Ishikawa (cell line): ENCODE measurements at regions not wholly inside any gene's neighbourhood (a gene's known extent, or its start where the extent isn't known, plus 50 kb on each side); places are given as distances from the start of the nearest gene placed in this dataset.

Experiments
- CEBPB ChIP-seq: IDR thresholded peaks from 2 replicates; pipeline ENCODE4 v1.6.1; 2012
- EP300 ChIP-seq: IDR thresholded peaks from 2 replicates; pipeline ENCODE4 v1.6.1; 2012; ENCODE audit warnings: borderline replicate concordance
- FOXM1 ChIP-seq: IDR thresholded peaks from 2 replicates; pipeline ENCODE4 v1.6.1; 2012; ENCODE audit warnings: low read depth, borderline replicate concordance
- NFIC ChIP-seq: IDR thresholded peaks from 2 replicates; pipeline ENCODE4 v1.6.1; 2012
- TAF1 ChIP-seq: IDR thresholded peaks from 2 replicates; pipeline ENCODE4 v1.6.1; 2012; ENCODE audit warnings: low read depth, mild to moderate bottlenecking
- TEAD4 ChIP-seq: IDR thresholded peaks from 2 replicates; pipeline ENCODE4 v1.6.1; 2012
- YY1 ChIP-seq: IDR thresholded peaks from 2 replicates; pipeline ENCODE4 v1.6.1; 2012; ENCODE audit warnings: low read depth
- TF ChIP-seq, protein P1 (sequence below): IDR thresholded peaks from 2 replicates; pipeline ENCODE4 v1.6.1; 2012
- TF ChIP-seq, protein P2 (sequence below): IDR thresholded peaks from 2 replicates; pipeline ENCODE4 v1.6.1; 2012; ENCODE audit warnings: low read depth, mild to moderate bottlenecking
- TF ChIP-seq, protein P3 (sequence below): IDR thresholded peaks from 2 replicates; pipeline ENCODE4 v1.6.1; 2012

DNA sequence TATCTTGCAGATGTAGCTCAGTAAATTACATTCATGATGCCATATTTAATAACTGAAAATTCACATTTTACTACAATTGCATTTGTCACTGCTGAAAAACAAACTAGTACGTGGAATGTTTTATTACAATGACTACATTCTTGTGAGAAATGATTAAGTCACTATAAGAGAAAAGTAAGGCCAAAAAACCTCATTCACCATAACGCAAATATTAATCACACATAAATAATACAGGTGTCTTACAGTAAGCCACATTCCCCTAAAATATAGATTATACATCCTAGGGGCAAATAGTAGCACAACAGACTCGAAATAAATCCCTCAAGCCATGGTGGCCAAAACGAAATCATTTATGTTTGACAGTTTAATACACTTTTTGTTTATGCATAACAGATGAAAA, 460.6 kb downstream of the NR4A2 start:
- TF ChIP-seq, protein P1, sequence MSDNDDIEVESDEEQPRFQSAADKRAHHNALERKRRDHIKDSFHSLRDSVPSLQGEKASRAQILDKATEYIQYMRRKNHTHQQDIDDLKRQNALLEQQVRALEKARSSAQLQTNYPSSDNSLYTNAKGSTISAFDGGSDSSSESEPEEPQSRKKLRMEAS, result no peak
- TF ChIP-seq CEBPB (no peak), TAF1 (no peak), NFIC (no peak), FOXM1 (no peak), YY1 (no peak), EP300 (no peak), TEAD4 (no peak)
- TF ChIP-seq, protein P2, sequence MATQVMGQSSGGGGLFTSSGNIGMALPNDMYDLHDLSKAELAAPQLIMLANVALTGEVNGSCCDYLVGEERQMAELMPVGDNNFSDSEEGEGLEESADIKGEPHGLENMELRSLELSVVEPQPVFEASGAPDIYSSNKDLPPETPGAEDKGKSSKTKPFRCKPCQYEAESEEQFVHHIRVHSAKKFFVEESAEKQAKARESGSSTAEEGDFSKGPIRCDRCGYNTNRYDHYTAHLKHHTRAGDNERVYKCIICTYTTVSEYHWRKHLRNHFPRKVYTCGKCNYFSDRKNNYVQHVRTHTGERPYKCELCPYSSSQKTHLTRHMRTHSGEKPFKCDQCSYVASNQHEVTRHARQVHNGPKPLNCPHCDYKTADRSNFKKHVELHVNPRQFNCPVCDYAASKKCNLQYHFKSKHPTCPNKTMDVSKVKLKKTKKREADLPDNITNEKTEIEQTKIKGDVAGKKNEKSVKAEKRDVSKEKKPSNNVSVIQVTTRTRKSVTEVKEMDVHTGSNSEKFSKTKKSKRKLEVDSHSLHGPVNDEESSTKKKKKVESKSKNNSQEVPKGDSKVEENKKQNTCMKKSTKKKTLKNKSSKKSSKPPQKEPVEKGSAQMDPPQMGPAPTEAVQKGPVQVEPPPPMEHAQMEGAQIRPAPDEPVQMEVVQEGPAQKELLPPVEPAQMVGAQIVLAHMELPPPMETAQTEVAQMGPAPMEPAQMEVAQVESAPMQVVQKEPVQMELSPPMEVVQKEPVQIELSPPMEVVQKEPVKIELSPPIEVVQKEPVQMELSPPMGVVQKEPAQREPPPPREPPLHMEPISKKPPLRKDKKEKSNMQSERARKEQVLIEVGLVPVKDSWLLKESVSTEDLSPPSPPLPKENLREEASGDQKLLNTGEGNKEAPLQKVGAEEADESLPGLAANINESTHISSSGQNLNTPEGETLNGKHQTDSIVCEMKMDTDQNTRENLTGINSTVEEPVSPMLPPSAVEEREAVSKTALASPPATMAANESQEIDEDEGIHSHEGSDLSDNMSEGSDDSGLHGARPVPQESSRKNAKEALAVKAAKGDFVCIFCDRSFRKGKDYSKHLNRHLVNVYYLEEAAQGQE, result no peak
- TF ChIP-seq, protein P3, sequence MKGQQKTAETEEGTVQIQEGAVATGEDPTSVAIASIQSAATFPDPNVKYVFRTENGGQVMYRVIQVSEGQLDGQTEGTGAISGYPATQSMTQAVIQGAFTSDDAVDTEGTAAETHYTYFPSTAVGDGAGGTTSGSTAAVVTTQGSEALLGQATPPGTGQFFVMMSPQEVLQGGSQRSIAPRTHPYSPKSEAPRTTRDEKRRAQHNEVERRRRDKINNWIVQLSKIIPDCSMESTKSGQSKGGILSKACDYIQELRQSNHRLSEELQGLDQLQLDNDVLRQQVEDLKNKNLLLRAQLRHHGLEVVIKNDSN, result no peak
